Kidney (tissue), 13 donors: ENCODE measurements at regions not wholly inside any gene's neighbourhood (a gene's known extent, or its start where the extent isn't known, plus 50 kb on each side); places are given as distances from the start of the nearest gene placed in this dataset.
"Not testable (repeated sequence)": the region's sequence is repeated elsewhere in the genome, so short reads cannot be mapped to it uniquely, and the experiment has no call there.

Experiments
- DNase-seq, 5 donors: peaks; one replicate each; pipeline ENCODE4 v3.0.0-alpha.2; 2013 to 2020
- FAIRE-seq: peaks from 2 replicates; lab custom pipeline; 2012; peaks lifted over from hg19 to GRCh38; lab: Jason Lieb, UNC
- H3K27ac ChIP-seq, 2 donors: one replicate each; pipeline ENCODE4 v1.7.0; 2013; ENCODE audit warnings: low read depth in 2 of 2, low read length in 2 of 2, inconsistent platforms in 1 of 2
- H3K27me3 ChIP-seq: one replicate; pipeline ENCODE4 v1.7.1; 2013; ENCODE audit warnings: low read length, inconsistent platforms; ENCODE audit not compliant: control insufficient read depth, insufficient read depth
- H3K36me3 ChIP-seq, 3 donors: one replicate each; pipeline versions ENCODE4 v1.7.0 to v1.7.1; 2013; ENCODE audit warnings: low read length in 3 of 3, control low read depth in 1 of 3, inconsistent platforms in 1 of 3; ENCODE audit not compliant: insufficient read depth in 3 of 3, control insufficient read depth in 2 of 3
- H3K4me1 ChIP-seq, 3 donors: one replicate each; pipeline versions ENCODE4 v1.7.0 to v1.7.1; 2013; ENCODE audit warnings: low read length in 3 of 3, inconsistent platforms in 1 of 3, low read depth in 1 of 3; ENCODE audit not compliant: control insufficient read depth in 2 of 3, insufficient read depth in 2 of 3
- H3K4me3 ChIP-seq, 3 donors: one replicate each; pipeline versions ENCODE4 v1.7.0 to v1.8.1; 2013; ENCODE audit warnings: low read length in 3 of 3, control low read depth in 1 of 3, inconsistent platforms in 1 of 3
- H3K9ac ChIP-seq, 3 donors: one replicate each; pipeline versions ENCODE4 v1.7.0 to v1.7.1; 2013; ENCODE audit warnings: low read length in 3 of 3, control low read depth in 1 of 3, inconsistent platforms in 1 of 3
- H3K9me3 ChIP-seq, 3 donors: one replicate each; pipeline versions ENCODE4 v1.7.0 to v1.7.1; 2013; ENCODE audit warnings: low read length in 3 of 3, control low read depth in 1 of 3, inconsistent platforms in 1 of 3; ENCODE audit not compliant: control insufficient read depth in 2 of 3, insufficient read depth in 1 of 3
- CTCF ChIP-seq: IDR thresholded peaks from 3 replicates; pipeline ENCODE4 v1.5.1; 2012; ENCODE audit warnings: mild to moderate bottlenecking, moderate library complexity, borderline replicate concordance; ENCODE audit not compliant: insufficient read depth; ENCODE audit errors: extremely low read depth
- intact Hi-C: fragments of 100-400 bp; cut with DNase I; formaldehyde crosslinking; loops from one replicate; pipeline ENCODE4 v1.11.1; 2022
- donor health status: control.
- donor health status: control.
- donor health status: control.
- donor health status: control.
- donor health status: control.
- donor health status: DM: yes; HTN: yes; CAD: no.
- donor health status: Normal renal cell carcinoma (clear cell type).

DNA sequence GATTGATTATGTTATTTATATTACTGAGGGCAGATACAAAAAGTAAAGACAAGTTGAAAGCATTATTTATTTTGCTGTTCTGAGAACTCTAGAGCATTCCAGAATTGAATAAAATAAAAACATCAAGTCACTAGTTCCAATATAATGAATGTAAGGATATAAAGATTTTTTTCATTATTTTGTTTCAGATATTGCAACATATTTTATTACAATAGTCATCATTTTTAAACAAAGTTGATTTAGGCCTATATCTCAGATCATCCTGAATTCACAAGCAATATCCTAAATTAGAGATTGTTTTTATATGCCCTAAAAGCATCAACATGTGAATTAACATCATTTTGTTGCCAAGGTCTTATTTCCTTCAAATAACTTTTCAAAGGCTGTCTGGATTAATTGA is 535.6 kb upstream of the KCND2 start:
- intact Hi-C loops, result no loop called here
- no peak overlapping the region for H3K4me3 ChIP-seq
- no peaks in the 10 kb centered on the region for H3K36me3 ChIP-seq
- no peak for DNase-seq
- no peaks in the 10 kb centered on the region for H3K27me3 ChIP-seq
- H3K27ac ChIP-seq, result no peak overlapping the region
- no peaks in the 10 kb centered on the region for H3K9me3 ChIP-seq
- FAIRE-seq, result no peak
- no peaks in the 10 kb centered on the region for H3K4me1 ChIP-seq
- no peak for TF ChIP-seq CTCF
- H3K9ac ChIP-seq, result no peak overlapping the region

DNA sequence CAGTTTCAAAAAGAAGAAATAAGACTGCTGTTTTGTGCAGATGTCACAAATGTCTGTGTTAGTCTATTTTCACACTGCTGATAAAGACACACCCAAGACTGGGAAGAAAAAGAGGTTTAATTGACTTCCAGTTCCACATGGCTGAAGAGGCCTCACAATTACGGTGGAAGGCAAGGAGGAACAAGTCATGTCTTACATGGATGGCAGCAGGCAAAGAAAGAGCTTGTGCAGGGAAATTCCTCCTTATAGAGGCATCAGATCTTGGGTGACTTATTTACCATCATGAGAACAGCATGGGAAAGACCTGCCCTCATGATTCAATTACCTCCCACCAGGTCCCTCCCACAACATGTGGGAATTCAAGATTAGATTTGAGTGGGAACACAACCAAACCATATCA is 527.7 kb upstream of the KCND2 start:
- H3K36me3 ChIP-seq, H3K27me3 ChIP-seq, H3K4me3 ChIP-seq, H3K27ac ChIP-seq, H3K9me3 ChIP-seq, DNase-seq, FAIRE-seq, H3K4me1 ChIP-seq, intact Hi-C loops, H3K9ac ChIP-seq: not testable (repeated sequence)

GRCh38 chr7:119748251-119748860 is 524.6 kb upstream of the KCND2 start:
- intact Hi-C loops, result no loop called here

GRCh38 chr7:119748991-119749390 is 524.0 kb upstream of the KCND2 start:
- no peaks in the 10 kb centered on the region for H3K9me3 ChIP-seq
- H3K36me3 ChIP-seq, result no peaks in the 10 kb centered on the region
- H3K4me3 ChIP-seq, result no peak overlapping the region
- TF ChIP-seq CTCF, result no peak
- no peak overlapping the region for H3K27ac ChIP-seq
- DNase-seq (no peak), FAIRE-seq (peak; percentile 6)
- no peak overlapping the region for H3K9ac ChIP-seq
- no peaks in the 10 kb centered on the region for H3K4me1 ChIP-seq
- intact Hi-C loops, result no loop called here
- H3K27me3 ChIP-seq, result no peaks in the 10 kb centered on the region

More at GRCh38 chr7:119748251-119748860, 524.6 kb upstream of the KCND2 start:
- H3K9me3 ChIP-seq, result no peaks in the 10 kb centered on the region
- no peak overlapping the region for H3K9ac ChIP-seq
- DNase-seq, result no peak
- H3K4me1 ChIP-seq, result no peaks in the 10 kb centered on the region
- H3K4me3 ChIP-seq, result no peak overlapping the region
- FAIRE-seq, result no peak
- no peaks in the 10 kb centered on the region for H3K36me3 ChIP-seq
- no peak for TF ChIP-seq CTCF
- no peak overlapping the region for H3K27ac ChIP-seq
- no peaks in the 10 kb centered on the region for H3K27me3 ChIP-seq
